Activated T-cell treated with anti-CD3 and anti-CD28 coated beads, Interleukin-2, amount 50 U/mL, for 72 hours (primary cell): ENCODE measurements at regions not wholly inside any gene's neighbourhood (a gene's known extent, or its start where the extent isn't known, plus 50 kb on each side); places are given as distances from the start of the nearest gene placed in this dataset.

Experiments
- ATAC-seq, 2 donors: fragments of 150-1000 bp; cut with Tn5 transposase; replicated peaks in 1 of 2; 2 replicates each; pipeline ENCODE4 v1.10.0; 2021; ENCODE audit warnings: moderate library complexity in 2 of 2, mild to moderate bottlenecking in 1 of 2
- DNase-seq, 2 donors: peaks; one replicate each; pipeline ENCODE4 v3.0.0; 2021 to 2022; ENCODE audit warnings: mixed read lengths in 1 of 2
- H3K27ac Mint-ChIP-seq: one replicate; pipeline ENCODE4 v1.8.0; 2022; ENCODE audit warnings: mild to moderate bottlenecking, moderate library complexity, mixed read lengths
- H3K27me3 Mint-ChIP-seq: one replicate; pipeline ENCODE4 v1.8.0; 2022; ENCODE audit warnings: low read depth, mixed read lengths
- H3K36me3 Mint-ChIP-seq, 2 donors: one replicate each; pipeline ENCODE4 v1.8.0; 2022; ENCODE audit warnings: mixed read lengths in 2 of 2, mild to moderate bottlenecking in 1 of 2; ENCODE audit not compliant: insufficient read depth in 2 of 2
- H3K4me1 Mint-ChIP-seq: one replicate; pipeline ENCODE4 v1.8.0; 2022; ENCODE audit warnings: low read depth, mixed read lengths
- H3K4me3 Mint-ChIP-seq, 2 donors: one replicate each; pipeline ENCODE4 v1.8.0; 2022; ENCODE audit warnings: mild to moderate bottlenecking in 2 of 2, mixed read lengths in 2 of 2, moderate library complexity in 2 of 2
- H3K9me3 Mint-ChIP-seq, 2 donors: one replicate each; pipeline ENCODE4 v1.8.0; 2022; ENCODE audit warnings: mixed read lengths in 2 of 2

DNA sequence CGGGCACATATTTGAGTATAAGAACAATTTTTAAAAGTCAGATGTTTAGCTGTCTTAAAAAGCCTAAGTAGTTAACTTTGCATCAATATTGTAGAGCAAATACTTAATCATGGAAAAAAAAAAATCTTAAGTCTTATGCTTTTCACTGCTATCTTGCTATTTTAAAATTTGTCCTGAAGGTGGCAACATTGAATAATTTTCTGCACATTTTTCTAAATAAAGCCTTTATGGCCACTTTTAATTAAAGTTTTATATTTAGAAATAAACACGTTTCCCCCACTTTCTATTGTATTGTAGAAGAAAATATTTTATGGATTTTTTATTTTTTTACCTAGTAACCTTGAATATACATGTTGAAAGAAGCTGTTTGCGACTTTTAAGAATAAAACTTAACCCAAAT is 198.8 kb downstream of the AMY1C start:
- peaks cover 0 to 5% of the 10 kb centered on the region in 2 donors for H3K9me3 Mint-ChIP-seq
- H3K27ac Mint-ChIP-seq, result no peak overlapping the region
- DNase-seq (no peak), ATAC-seq (no peak)
- H3K36me3 Mint-ChIP-seq, result no peaks in the 10 kb centered on the region
- H3K27me3 Mint-ChIP-seq, result no peaks in the 10 kb centered on the region
- H3K4me1 Mint-ChIP-seq, result no peaks in the 10 kb centered on the region
- H3K4me3 Mint-ChIP-seq, result no peak overlapping the region

GRCh38 chr1:103949779-103950178 is 200.1 kb downstream of the AMY1C start:
- Mint-ChIP-seq H3K4me3 (no peak overlapping the region), H3K27ac (no peak overlapping the region), H3K4me1 (no peaks in the 10 kb centered on the region), H3K27me3 (no peaks in the 10 kb centered on the region), H3K36me3 (peaks cover 0 to under 1% of the 10 kb centered on the region in 2 donors), H3K9me3 (peaks cover 1 to 3% of the 10 kb centered on the region in 2 donors)
- ATAC-seq (no peak), DNase-seq (no peak)

DNA sequence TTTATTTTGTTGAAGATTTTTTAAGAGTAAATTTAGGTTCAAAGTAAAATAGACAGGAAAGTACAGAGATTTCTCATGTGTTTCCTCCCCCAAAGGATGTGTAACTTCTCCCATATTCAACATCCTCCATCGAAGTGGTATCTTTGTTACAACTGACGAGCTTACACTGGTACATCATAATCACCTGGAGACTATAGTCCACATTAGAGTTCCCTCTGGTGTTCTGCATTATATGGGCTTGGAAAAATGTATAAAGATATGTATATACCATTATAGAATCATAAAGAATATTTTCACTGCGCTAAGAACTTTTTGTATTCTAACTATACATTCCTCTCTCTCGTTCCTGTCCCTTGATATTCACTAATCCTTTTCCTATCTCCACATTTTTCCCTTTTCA is 203.7 kb downstream of the AMY1C start:
- Mint-ChIP-seq H3K4me1 (no peaks in the 10 kb centered on the region), H3K4me3 (no peak overlapping the region), H3K27ac (no peak overlapping the region), H3K9me3 (peaks cover 0 to 3% of the 10 kb centered on the region in 2 donors), H3K36me3 (peaks cover 0 to 1% of the 10 kb centered on the region in 2 donors), H3K27me3 (no peaks in the 10 kb centered on the region)
- no peak for DNase-seq
- ATAC-seq, result no peak

DNA sequence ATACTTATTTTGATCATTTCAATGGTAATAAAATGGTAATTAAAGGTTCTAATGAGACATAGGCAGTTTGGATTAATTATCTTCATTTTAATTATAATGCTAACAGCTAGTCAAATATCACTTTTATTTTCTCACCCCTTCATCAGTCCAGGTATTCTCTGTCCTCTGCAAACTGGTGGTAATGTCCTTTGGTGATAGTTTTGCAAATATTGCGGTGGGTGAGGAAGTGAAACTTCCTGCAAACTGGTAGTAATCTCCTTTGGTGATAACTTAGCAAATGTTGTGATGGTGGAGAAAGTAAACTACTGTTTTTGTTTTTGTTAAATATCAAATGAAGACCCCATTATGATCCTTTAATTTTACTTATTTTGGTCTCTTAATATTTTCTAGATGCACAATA is 209.0 kb downstream of the AMY1C start:
- Mint-ChIP-seq H3K27me3 (no peaks in the 10 kb centered on the region), H3K4me1 (no peaks in the 10 kb centered on the region), H3K9me3 (peaks cover 2 to 4% of the 10 kb centered on the region in 2 donors), H3K27ac (no peak overlapping the region), H3K4me3 (no peak overlapping the region), H3K36me3 (peaks cover 1 to 2% of the 10 kb centered on the region in 2 donors)
- DNase-seq (no peak), ATAC-seq (no peak)

DNA sequence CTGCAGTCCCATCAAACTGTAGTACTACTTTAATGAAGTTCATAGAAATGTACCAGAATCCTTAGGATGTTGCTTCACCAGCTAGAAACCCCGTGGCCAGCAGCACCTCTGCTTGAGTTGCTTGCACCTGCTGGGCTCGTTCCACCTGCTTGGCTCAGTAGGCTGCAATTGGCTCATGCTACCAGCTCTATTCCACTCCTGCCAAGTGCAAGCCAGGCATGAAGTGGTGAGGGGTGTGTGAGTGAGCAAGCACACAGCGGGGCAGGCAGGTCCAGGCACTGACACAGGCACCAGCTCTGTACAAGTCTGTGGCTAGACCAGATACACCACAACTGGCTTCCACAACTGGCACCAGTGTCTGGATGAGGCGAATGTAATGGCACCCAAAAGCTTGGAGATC is 209.9 kb downstream of the AMY1C start:
- DNase-seq, result no peak

DNA sequence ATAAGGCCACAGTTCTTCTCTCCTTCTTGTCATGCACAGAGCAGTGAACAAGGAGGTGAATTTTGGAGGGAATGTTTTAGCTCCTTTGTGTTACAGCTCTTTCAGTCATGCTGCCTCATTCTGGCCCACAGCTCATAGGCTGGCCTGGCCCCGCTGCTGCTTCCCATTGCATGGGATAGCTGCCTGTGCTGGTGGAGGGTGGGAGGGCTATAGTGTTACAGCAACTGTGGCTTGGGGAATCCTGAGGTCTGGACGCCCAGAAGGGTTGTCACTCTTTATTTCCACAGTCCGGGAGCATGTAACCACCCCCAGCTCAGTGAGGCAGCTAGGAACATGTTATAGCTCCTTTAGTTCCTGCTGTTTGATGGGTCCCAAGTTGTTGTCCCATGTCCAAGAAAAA is 210.3 kb downstream of the AMY1C start:
- no peak overlapping the region for H3K27ac Mint-ChIP-seq
- ATAC-seq, result no peak
- no peaks in the 10 kb centered on the region for H3K27me3 Mint-ChIP-seq
- H3K4me1 Mint-ChIP-seq, result no peaks in the 10 kb centered on the region
- H3K9me3 Mint-ChIP-seq, result peaks cover 2% of the 10 kb centered on the region in 2 donors
- no peak overlapping the region for H3K4me3 Mint-ChIP-seq
- H3K36me3 Mint-ChIP-seq, result peaks cover 0 to 2% of the 10 kb centered on the region in 2 donors
- no peak for DNase-seq

More for the DNA sequence above, 209.9 kb downstream of the AMY1C start:
- Mint-ChIP-seq H3K9me3 (peaks cover 2 to 4% of the 10 kb centered on the region in 2 donors), H3K27ac (no peak overlapping the region), H3K36me3 (peaks cover 1 to 2% of the 10 kb centered on the region in 2 donors), H3K27me3 (no peaks in the 10 kb centered on the region), H3K4me3 (no peak overlapping the region), H3K4me1 (no peaks in the 10 kb centered on the region)
- ATAC-seq, result no peak

DNA sequence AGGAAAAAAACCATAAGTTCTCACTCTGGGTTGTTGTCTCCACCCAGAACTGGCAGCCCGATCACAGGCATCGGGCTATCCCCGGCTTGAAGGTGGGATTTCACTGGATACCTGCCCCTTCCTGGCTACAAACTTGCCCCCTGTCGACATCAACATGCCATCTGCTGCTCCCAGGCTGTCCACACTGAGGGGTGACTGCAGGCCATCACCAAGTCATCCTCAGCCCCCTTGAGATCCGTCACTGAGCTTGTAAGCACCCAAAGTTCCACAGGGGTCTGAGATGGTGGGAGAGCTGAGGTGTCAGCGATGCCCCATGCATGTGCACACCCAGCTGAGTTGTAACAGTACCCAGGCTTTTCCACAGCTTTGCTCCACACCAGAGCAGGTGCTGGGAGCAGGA is 211.0 kb downstream of the AMY1C start:
- DNase-seq (no peak), ATAC-seq (no peak)
- Mint-ChIP-seq H3K9me3 (peaks cover 2% of the 10 kb centered on the region in 2 donors), H3K4me3 (no peak overlapping the region), H3K36me3 (peaks cover 0 to 2% of the 10 kb centered on the region in 2 donors), H3K27ac (no peak overlapping the region), H3K4me1 (no peaks in the 10 kb centered on the region), H3K27me3 (no peaks in the 10 kb centered on the region)

DNA sequence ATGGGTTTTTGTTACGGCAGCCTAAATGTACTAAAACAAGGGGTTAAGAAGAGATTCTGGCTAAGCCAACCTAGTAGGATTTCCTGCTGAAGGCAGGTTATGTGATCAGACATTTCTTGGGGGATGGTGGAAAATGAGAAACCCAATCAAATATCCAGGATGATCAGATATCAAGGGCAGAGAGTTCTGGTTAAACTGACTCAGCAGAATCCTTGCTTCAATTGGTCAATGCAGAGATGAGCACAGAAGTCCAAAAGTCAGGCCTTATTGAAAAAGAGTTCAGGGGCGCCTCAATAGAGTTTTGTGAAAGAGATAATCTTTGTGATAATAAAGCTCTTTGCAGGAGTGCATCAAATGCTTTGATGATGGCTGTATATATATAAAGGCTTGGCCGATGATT is 237.1 kb downstream of the AMY1C start:
- Mint-ChIP-seq H3K27me3 (no peaks in the 10 kb centered on the region), H3K27ac (no peak overlapping the region), H3K36me3 (no peaks in the 10 kb centered on the region), H3K4me3 (no peak overlapping the region), H3K4me1 (no peaks in the 10 kb centered on the region), H3K9me3 (peaks cover 11 to 12% of the 10 kb centered on the region in 2 donors)
- ATAC-seq (no peak), DNase-seq (no peak)

DNA sequence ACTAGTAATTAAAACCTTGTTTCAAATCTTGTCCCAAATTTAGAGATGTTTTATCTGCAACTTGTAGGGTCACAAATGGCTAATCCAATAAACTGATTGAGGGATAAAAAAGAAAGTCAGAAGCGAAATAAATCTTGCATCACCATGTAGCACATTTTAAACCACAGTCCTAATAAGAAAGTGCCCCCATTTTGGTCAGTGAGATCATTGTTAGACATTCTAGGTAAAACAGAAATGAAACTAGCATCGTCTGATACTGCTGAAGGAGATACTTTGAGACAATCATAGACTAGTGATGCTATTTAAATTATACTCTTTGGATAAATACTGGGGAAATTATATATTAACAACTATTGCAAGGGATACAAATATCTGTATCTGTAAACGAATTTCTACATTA is 247.9 kb downstream of the AMY1C start:
- H3K27me3 Mint-ChIP-seq, result no peaks in the 10 kb centered on the region
- H3K36me3 Mint-ChIP-seq, result no peaks in the 10 kb centered on the region
- H3K4me3 Mint-ChIP-seq, result no peak overlapping the region
- H3K9me3 Mint-ChIP-seq, result peaks cover 3 to 6% of the 10 kb centered on the region in 2 donors
- no peaks in the 10 kb centered on the region for H3K4me1 Mint-ChIP-seq
- DNase-seq (no peak), ATAC-seq (no peak)
- no peak overlapping the region for H3K27ac Mint-ChIP-seq

- no peak for ATAC-seq
- Mint-ChIP-seq H3K27ac (no peak overlapping the region), H3K27me3 (no peaks in the 10 kb centered on the region), H3K4me1 (no peaks in the 10 kb centered on the region), H3K4me3 (no peak overlapping the region), H3K36me3 (peaks cover 0 to 2% of the 10 kb centered on the region in 2 donors), H3K9me3 (peaks cover 12 to 14% of the 10 kb centered on the region in 2 donors)
- no peak for DNase-seq
Observed at GRCh38 chr1:104018922-104019674, 269.4 kb downstream of the AMY1C start.

GRCh38 chr1:104019675-104020049 is 270.0 kb downstream of the AMY1C start:
- Mint-ChIP-seq H3K27me3 (no peaks in the 10 kb centered on the region), H3K36me3 (peaks cover 0 to 2% of the 10 kb centered on the region in 2 donors), H3K4me3 (no peak overlapping the region), H3K9me3 (peaks cover 14 to 15% of the 10 kb centered on the region in 2 donors), H3K4me1 (no peaks in the 10 kb centered on the region), H3K27ac (no peak overlapping the region)
- no peak for DNase-seq
- no peak for ATAC-seq

GRCh38 chr1:104028416-104029035 is 278.8 kb downstream of the AMY1C start:
- no peak for ATAC-seq
- Mint-ChIP-seq H3K9me3 (peaks cover 2 to 4% of the 10 kb centered on the region in 2 donors), H3K27me3 (no peaks in the 10 kb centered on the region), H3K4me1 (no peaks in the 10 kb centered on the region), H3K36me3 (no peaks in the 10 kb centered on the region), H3K4me3 (no peak overlapping the region), H3K27ac (no peak overlapping the region)
- no peak for DNase-seq

GRCh38 chr1:104029456-104029970 is 279.8 kb downstream of the AMY1C start:
- Mint-ChIP-seq H3K9me3 (peaks cover 2 to 3% of the 10 kb centered on the region in 2 donors), H3K27me3 (no peaks in the 10 kb centered on the region), H3K36me3 (no peaks in the 10 kb centered on the region), H3K27ac (no peak overlapping the region), H3K4me1 (no peaks in the 10 kb centered on the region), H3K4me3 (no peak overlapping the region)
- DNase-seq (no peak), ATAC-seq (no peak)
